HG02623 (cell line): ENCODE measurements at regions not wholly inside any gene's neighbourhood (a gene's known extent, or its start where the extent isn't known, plus 50 kb on each side); places are given as distances from the start of the nearest gene placed in this dataset.

Experiments used
- ATAC-seq: cut with Tn5 transposase; IDR thresholded peaks from one replicate; pipeline ENCODE4 v1.9.1; 2021; ENCODE audit warnings: moderate library complexity; ENCODE audit not compliant: unreplicated experiment

GRCh38 chr7:21084286-21084685, 297.6 kb upstream of the SP8 start:
- ATAC-seq: no peak

DNA sequence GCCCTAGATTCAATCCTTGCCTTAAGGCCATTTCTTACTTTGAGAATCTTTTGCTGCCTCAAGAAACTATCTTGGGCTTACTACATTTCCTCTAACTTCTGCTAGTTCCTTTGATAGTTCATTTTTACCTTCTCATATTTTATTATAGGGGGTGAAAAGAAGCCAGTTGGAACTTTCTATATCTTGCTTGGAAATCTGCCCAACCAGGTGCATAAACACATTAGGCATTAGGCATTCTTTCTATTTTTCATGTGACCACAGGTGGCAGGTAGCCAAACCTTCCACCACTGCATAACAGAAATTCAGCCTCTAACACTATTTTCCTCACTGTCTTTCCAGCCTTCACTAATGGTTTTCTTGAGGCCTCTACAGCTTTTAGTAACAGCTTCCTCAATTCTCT, 300.0 kb upstream of the SP8 start:
- ATAC-seq: no peak

DNA sequence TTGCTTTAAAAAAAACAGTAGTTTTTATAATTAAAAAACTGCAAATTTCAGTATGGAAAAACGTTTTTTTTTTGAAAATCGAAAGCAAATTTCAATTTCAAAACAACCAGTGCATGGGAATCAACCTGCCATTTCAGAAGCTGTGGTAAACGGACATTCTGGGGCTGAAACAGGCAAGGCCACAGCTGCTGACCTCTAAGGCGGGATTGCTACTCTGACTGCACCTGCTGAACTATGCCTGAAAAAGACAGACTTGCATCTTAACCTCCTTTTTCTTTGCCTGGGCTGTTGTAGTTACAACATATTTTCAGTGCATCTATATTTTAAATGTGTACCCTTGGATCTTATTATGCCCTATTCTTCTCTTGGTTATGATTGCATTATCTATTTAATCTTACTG, 303.0 kb upstream of the SP8 start:
- ATAC-seq: no peak

GRCh38 chr7:21092766-21093702, 306.3 kb upstream of the SP8 start:
- ATAC-seq: no peak

GRCh38 chr7:21094589-21094988, 307.9 kb upstream of the SP8 start:
- ATAC-seq: no peak

GRCh38 chr7:21099432-21099831, 312.7 kb upstream of the SP8 start:
- ATAC-seq: no peak

- no peak for ATAC-seq
These were observed 313.3 kb upstream of the SP8 start for GRCh38 chr7:21099955-21100354.

DNA sequence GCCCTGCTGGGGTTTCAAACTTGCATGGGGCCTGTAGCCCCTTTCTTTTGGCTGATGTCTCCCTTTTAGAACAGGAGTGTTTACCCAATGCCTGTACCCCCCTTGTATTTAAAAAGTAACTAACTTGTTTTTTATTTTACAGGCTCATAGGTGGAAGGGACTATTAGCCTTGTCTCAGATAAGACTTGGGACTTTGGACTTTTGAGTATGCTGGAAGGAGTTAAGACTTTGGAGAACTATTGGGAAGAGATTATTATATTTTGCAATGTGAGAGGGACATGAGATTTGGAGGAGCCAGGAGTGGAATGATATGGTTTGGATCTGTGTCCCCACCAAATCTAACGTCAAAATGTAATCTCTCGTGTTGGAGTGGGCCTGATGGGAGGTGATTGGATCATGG, 314.9 kb upstream of the SP8 start:
- ATAC-seq: no peak

- no peak for ATAC-seq
These were observed 316.9 kb upstream of the SP8 start for GRCh38 chr7:21103426-21104123.

DNA sequence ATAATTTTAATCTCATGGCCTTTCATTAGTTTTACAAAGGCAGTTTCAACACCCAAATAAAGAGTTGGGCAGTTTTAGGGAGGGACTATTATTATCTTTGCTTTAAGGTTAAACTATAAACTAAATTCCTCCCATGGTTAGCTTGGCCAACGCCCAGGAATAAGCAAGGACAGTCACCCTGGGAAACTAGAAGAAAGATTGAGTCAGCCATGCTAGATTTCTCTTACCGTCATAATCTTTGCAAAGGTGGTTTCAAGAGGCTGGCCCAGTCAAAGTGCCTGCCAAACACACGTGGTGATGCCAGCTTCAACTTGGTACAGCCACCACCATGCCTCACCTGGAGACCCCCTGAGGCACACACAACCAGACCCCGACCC, 317.4 kb upstream of the SP8 start:
- no peak for ATAC-seq

GRCh38 chr7:21106296-21106732, 319.6 kb upstream of the SP8 start:
- ATAC-seq: no peak

DNA sequence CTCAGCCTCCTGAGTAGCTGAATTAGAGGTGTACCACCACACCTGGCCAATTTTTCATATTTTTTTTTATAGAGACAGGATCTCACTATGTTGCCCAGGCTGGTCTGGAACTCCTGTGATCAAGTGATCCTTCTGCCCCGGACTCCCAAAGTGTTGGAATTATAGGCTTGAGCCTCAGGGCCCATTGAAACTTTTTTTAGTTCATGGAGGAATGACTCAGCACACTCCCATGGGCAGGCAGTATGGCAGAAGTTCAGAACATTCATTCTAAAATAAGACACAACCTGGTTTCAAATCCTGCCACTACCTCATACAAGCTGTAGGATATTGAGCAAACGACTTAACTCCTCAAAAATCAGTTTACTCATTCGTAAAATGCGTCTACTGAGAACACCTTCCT, 320.4 kb upstream of the SP8 start:
- no peak for ATAC-seq

DNA sequence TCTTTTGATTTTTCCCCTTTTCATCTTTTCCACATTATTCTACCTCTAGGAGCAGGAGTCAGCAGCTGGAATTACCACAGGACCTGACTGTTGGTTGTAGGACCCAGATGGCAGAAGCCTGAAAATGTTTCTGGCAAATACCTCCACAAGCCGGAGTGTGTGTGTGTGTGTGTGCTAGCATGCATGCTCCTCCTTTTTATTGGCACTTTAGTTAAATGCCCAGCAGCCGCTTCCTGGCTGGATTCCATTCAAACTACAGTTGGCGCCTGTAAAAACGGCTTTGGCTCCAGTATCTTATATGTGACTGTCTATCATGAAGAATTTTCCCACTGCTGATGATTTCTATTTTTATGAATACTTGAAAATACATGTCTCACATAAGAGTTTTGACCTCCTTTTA, 319.7 kb upstream of the SP4 start:
- ATAC-seq: no peak

GRCh38 chr7:21113609-21114415, 314.1 kb upstream of the SP4 start:
- no peak for ATAC-seq

DNA sequence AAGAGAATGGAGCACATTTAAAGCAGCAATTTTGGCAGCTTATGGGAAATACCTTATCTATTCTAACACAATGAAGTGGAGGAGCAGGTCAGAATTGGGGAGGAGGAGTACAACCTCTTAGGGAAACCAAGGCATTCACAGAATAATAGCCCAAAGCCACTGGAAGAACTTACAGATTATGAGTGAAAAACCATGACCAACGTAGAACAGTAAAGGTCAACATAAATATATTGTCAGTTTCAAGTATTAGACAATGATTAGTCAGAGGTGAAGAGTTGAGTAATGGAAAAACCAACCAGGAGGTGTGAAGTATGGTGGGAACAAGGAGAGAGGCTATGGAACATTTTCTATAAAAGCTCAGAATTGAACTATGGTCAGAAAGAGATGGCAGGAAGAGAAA, 304.3 kb upstream of the SP4 start:
- no peak for ATAC-seq

DNA sequence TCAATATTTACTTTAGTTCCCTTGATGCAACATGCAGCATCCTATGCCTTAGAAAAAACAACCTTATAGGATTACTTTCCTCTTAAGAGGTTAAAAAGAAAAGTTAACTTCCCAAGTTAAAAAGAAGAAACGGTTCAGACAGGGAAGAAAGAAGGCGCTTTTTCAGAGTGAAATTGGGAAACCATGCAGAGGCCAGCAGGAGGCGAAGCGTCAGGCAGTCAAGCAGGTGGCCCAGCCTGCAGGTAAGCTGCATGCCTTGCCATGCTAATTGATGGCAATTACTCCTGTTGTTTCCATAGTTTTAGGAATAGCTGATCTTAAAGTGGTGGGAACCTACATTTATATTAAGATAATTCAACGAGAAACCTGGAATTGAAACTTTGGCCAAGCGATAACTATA, 302.6 kb upstream of the SP4 start:
- no peak for ATAC-seq

DNA sequence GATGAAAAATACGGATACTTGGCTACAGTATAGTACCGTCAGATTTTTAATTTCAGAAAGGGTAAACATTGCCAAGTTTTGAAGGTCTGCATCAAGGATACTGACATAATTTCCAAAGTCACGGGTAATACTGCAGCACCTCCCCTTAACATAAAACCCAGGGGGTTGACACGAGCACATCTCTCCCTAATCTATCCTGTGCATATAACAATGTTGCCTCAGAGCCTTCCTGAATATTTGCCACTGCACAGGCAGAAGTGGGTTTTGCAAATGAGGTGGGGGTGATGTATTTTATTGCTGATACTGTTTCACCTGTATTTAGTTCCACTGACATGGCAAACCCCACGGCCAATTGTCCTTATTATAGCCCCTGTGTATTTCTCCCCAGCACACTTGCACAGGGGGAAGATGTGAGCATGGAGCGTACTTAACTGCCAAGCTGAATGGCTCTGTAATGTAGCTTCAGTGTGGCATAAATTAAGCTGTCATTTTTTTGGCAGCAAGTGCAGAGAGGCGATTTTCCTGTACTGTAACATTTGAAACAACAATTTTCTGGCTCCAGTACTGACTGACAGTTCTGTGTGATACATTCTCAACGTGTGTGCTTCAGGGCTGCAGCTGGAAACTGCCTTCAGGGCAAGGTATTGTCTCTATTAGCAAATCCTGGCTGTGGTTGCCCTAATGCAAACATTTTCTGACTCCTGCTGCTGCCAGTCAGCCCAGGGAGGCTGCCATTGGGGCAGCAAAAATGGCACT, 299.6 kb upstream of the SP4 start:
- no peak for ATAC-seq

DNA sequence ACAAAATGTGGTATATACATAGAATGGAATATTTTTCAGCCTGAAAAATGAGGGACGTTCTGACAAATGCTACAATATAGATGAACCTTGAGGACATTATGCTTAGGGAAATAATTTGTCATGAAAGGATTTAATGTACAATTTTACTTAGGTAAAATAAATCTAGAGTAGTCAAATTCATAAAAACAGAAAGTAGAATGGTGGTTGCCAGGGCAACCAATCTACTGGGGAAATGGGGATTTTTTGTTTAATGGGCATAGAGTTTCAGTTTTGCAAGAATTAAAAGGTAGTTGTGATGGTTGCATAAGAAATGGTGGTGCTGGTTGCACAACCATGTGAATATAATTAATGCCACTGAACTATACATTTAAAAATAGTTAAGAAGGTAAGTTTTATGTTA, 296.0 kb upstream of the SP4 start:
- ATAC-seq: no peak

DNA sequence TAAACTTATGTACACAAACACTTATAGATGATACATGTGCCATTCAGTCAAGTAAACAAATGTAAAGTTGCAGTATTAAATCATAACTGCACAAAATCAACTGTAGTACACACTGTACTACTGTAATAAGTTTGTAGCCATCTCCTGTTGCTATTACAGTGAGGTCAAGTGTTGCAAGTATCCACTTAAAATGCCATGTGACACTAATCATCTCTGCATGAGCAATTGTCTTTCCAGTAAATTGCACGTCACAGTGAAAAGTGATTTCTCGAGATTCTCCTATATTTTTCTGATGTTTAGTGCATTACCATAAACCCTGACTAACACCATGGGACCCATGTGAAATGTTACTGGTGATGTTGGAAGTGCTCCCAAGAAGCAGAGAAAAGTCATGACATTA, 293.3 kb upstream of the SP4 start:
- ATAC-seq: no peak

DNA sequence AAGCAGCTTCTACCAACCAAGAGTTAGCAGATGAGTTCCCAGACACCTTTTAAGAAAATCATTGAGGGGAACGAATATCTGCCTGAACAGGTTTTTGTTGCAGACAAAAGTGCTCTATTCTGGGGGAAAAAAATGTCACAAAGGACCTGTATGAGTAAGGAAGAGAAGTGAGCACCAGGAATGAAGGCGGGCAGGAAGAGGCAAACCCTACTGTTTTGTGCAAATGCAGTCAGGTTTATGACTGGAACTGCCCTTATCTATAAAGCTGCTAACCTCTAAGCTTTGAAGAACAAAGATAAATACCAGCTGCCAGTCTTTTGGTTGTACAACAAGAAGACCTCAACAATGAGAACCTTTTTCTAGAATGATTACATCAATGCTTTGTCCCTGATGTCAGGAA, 292.4 kb upstream of the SP4 start:
- no peak for ATAC-seq

DNA sequence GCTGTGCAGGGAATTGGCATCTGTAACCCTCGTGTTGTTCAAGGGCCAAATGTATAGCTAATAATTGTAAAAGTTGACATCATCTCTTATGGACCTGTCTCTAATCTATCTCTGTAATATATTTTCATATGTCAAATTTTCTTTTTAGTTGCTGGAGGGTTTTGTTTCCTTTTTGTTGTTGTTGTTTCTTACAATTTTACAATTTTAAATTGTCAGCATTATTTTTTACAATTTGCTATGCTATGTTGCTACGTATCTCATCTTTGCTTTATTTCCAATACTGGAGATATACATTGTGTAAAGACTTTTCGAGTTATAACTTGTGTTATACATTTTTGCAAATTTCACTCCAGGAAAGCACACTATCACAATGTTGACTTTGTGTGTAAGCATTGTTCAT, 290.2 kb upstream of the SP4 start:
- ATAC-seq: no peak
